ENCODE measurements at regions not wholly inside any gene's neighbourhood (a gene's known extent, or its start where the extent isn't known, plus 50 kb on each side); places are given as distances from the start of the nearest gene placed in this dataset.

DNA sequence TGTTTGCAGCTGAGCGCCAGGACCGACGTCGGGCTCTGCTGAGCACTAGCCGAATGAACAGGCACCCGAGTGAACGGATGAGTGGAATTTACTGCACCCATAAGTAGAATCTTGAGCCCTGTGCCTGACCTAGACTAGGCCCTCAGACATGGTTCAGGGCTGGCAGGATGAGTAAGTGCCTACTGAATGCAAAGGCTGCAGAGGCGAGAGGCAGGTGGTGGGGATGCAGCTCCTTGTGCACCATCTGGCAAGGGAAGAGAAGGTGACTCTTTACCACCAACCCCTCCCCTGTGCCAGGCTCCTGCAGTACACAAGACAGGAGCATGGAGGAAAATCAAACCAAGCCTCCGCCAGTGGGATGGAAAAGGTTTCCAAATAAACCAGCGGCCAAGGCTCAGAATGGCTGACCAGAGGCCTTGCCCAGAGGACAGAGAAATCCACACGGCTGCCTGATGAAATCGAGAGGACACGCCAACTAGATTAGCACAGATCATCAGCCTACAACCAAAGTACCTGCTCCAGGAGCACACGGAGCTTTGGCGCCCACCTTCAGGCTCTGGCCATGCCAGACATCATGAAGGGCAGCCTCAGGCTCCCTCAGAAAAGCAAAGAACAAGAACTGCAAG lies 141.7 kb upstream of the IQSEC1 start (continued):
- TF ChIP-seq RBBP5 (conservative IDR thresholded peaks at IDR 0.05) (no peak), SMAD5 (IDR thresholded peaks at IDR 0.05; ENCODE audit: low read depth) (no peak)
- TF ChIP-seq, protein P1, sequence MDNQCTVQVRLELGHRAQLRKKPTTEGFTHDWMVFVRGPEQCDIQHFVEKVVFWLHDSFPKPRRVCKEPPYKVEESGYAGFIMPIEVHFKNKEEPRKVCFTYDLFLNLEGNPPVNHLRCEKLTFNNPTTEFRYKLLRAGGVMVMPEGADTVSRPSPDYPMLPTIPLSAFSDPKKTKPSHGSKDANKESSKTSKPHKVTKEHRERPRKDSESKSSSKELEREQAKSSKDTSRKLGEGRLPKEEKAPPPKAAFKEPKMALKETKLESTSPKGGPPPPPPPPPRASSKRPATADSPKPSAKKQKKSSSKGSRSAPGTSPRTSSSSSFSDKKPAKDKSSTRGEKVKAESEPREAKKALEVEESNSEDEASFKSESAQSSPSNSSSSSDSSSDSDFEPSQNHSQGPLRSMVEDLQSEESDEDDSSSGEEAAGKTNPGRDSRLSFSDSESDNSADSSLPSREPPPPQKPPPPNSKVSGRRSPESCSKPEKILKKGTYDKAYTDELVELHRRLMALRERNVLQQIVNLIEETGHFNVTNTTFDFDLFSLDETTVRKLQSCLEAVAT (IDR thresholded peaks at IDR 0.05): no peak
- TF ChIP-seq, protein P2, sequence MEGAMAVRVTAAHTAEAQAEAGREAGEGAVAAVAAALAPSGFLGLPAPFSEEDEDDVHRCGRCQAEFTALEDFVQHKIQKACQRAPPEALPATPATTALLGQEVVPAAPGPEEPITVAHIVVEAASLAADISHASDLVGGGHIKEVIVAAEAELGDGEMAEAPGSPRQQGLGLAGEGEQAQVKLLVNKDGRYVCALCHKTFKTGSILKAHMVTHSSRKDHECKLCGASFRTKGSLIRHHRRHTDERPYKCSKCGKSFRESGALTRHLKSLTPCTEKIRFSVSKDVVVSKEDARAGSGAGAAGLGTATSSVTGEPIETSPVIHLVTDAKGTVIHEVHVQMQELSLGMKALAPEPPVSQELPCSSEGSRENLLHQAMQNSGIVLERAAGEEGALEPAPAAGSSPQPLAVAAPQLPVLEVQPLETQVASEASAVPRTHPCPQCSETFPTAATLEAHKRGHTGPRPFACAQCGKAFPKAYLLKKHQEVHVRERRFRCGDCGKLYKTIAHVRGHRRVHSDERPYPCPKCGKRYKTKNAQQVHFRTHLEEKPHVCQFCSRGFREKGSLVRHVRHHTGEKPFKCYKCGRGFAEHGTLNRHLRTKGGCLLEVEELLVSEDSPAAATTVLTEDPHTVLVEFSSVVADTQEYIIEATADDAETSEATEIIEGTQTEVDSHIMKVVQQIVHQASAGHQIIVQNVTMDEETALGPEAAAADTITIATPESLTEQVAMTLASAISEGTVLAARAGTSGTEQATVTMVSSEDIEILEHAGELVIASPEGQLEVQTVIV (IDR thresholded peaks at IDR 0.05; ENCODE audit: borderline replicate concordance, partially characterized antibody): no peak

DNA sequence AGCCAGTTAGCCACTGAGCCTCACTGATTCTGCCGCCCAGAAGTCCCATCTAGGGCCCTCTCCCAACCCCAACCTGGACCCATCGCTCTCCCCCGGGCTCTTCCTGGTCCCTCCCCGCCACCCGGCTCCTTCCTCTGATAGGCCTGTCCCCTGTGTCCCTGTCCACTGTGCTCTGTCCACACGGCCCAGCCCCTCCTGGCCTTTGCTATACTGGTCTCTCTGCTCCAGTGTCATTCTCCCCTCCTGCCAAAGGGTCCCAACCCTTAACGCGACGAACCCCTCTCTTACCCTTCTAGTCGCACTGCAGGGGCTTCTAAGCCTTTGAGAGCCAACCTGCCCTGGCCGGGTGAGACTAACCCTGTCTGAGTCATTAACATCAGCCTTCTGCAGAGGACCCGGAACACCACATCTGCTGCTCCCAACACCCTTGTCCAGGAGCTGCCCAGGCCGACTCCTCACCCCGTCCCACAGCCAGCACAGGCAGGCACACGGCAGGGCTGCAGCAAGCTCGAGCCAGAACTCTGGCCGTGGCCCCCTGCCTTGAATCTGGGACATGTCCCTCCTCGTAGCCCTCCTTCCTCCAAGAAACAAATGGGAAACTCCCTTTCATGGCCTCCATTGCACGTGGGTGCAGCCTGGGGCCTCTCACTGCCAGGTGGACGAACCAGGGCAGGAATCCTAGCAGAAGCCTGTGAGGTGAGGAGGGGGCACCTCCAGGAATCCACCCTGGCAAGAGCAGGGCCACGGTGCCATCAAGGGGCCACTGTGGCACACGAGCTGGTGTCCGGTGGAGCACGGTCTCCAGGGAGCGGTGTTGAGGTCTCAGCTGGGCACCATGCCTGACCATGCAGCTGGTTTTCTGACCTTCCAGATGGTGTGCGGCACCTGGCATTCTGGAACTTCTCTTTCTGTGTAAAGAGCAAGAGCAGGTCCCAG lies 140.9 kb upstream of the IQSEC1 start:
- H3K4me3 ChIP-seq: no peak overlapping the region
- no peaks in the 10 kb centered on the region for H3K79me2 ChIP-seq (ENCODE audit: control insufficient read depth, insufficient read depth, low read length)
- H2AFZ ChIP-seq (ENCODE audit: control insufficient read depth, low read depth, low read length): no peak overlapping the region
- FAIRE-seq (no peak), ATAC-seq (no peak), DNase-seq (ENCODE audit: low read depth, low spot score) (no peak)
- ChIA-PET SMC1A (ENCODE audit: uncharacterized antibody, unreplicated experiment) (no interaction called here), CTCF (interaction anchor here (3.2 kb wide), 1 partner anchor 122 kb away, joined by 6 read pairs; no protein-coding TSS in a partner anchor), RAD21 (ENCODE audit: unreplicated experiment) (no interaction called here), POLR2A (no interaction called here)
- intact Hi-C loops (cut with micrococcal nuclease; ENCODE audit: unreplicated experiment): no loop called here
- whole genome bisulfite sequencing (ENCODE audit: insufficient coverage, insufficient replicate concordance, low lambda C conversion rate, missing lambda C conversion rate): 24% methylated on average over 26 of the region's 26 CpGs
- BruUV-seq (replicated peaks): no TSS peak
- H3K9ac ChIP-seq (ENCODE audit: control insufficient read depth, insufficient read depth, low read length): no peak overlapping the region
- in situ Hi-C loops (cut with MboI): no loop called here
- peaks cover 4 to 11% of the 10 kb centered on the region in 2 experiments; a peak in 3 of 4 replicates for H3K27me3 ChIP-seq (replicated peaks in 1 of 2; ENCODE audit: control insufficient read depth in 2 of 2, insufficient read depth in 2 of 2, low read length in 1 of 2)
- no peaks in the 10 kb centered on the region for H3K36me3 ChIP-seq (ENCODE audit: control insufficient read depth in 2 of 2, insufficient read depth in 2 of 2, low read length in 1 of 2)
- H3K27ac ChIP-seq (ENCODE audit: control insufficient read depth, insufficient read depth): no peak overlapping the region
- no peaks in the 10 kb centered on the region for H3K4me1 ChIP-seq (ENCODE audit: control insufficient read depth, insufficient read depth, low read length)
- H4K20me1 ChIP-seq (ENCODE audit: control insufficient read depth, insufficient read depth): no peaks in the 10 kb centered on the region
- H3K9me3 ChIP-seq (replicated peaks; ENCODE audit: control insufficient read depth, insufficient read depth, low read length): no peaks in the 10 kb centered on the region
- H3K4me2 ChIP-seq (ENCODE audit: control insufficient read depth, insufficient read depth): no peak overlapping the region
- TF ChIP-seq SUPT20H (IDR thresholded peaks at IDR 0.05; ENCODE audit: borderline replicate concordance, control insufficient read depth, low read depth, low read length) (no peak), SUZ12 (IDR thresholded peaks at IDR 0.05; ENCODE audit: unreplicated experiment) (no peak), JUNB (IDR thresholded peaks at IDR 0.05) (no peak), TBL1XR1 (IDR thresholded peaks at IDR 0.05; ENCODE audit: low read depth, low read length) (no peak), NFYA (IDR thresholded peaks at IDR 0.05; ENCODE audit: borderline replicate concordance, low read depth, low read length) (no peak), ESRRA (IDR thresholded peaks at IDR 0.05; ENCODE audit: low read length) (no peak), RCOR1 (conservative IDR thresholded peaks at IDR 0.05; ENCODE audit: low read depth, low read length) (no peak), SRF (IDR thresholded peaks at IDR 0.05; ENCODE audit: low read depth in 2 of 2, low read length in 2 of 2) (no peak), TAF1 (IDR thresholded peaks at IDR 0.05; ENCODE audit: borderline replicate concordance, low read depth, low read length) (no peak), HCFC1 (IDR thresholded peaks at IDR 0.05; ENCODE audit: low read length) (no peak)
- TF ChIP-seq, protein P3, sequence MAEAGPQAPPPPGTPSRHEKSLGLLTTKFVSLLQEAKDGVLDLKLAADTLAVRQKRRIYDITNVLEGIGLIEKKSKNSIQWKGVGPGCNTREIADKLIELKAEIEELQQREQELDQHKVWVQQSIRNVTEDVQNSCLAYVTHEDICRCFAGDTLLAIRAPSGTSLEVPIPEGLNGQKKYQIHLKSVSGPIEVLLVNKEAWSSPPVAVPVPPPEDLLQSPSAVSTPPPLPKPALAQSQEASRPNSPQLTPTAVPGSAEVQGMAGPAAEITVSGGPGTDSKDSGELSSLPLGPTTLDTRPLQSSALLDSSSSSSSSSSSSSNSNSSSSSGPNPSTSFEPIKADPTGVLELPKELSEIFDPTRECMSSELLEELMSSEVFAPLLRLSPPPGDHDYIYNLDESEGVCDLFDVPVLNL (IDR thresholded peaks at IDR 0.05; ENCODE audit: low read depth, low read length): no peak
- TF ChIP-seq, protein P1 (IDR thresholded peaks at IDR 0.05): no peak
